HEK293 (cell line): ENCODE measurements at regions not wholly inside any gene's neighbourhood (a gene's known extent, or its start where the extent isn't known, plus 50 kb on each side); places are given as distances from the start of the nearest gene placed in this dataset.

Source experiments
- CTCF ChIA-PET: fragments of 350-600 bp; formaldehyde crosslinking; extraction: SDS; loops from one replicate; lab custom pipeline; 2021; ENCODE audit warnings: antibody characterized with exemption; lab: Yijun Ruan, JAX
- POLR2A ChIA-PET: fragments of 300-600 bp; formaldehyde crosslinking; extraction: SDS; loops from one replicate; lab custom pipeline; 2020; ENCODE audit warnings: antibody characterized with exemption, inconsistent platforms; lab: Yijun Ruan, JAX
- H3K27ac ChIP-seq: fragments of 200-500 bp; sonication (Bioruptor generic); 2 replicates; pipeline ENCODE4 v1.5.1; 2014; ENCODE audit warnings: low read depth, low read length, control low read depth, inconsistent platforms; ENCODE audit errors: extremely low read depth
- H3K36me3 ChIP-seq, 2 experiments: fragments of 200-500 bp in 1 of 2; sonication (Bioruptor generic) in 1 of 2; 1 replicate in 1 of 2; 2 replicates in 1 of 2; pipeline ENCODE4 v1.5.1; 2014 to 2017; ENCODE audit warnings: inconsistent platforms in 2 of 2, low read length in 2 of 2; ENCODE audit not compliant: control insufficient read depth in 2 of 2, insufficient read depth in 1 of 2
- H3K4me1 ChIP-seq: fragments of 200-500 bp; sonication (Bioruptor generic); 2 replicates; pipeline ENCODE4 v1.5.1; 2014; ENCODE audit warnings: mild to moderate bottlenecking, low read length, inconsistent platforms; ENCODE audit not compliant: control insufficient read depth, insufficient read depth
- H3K4me3 ChIP-seq: 2 replicates; pipeline ENCODE4 v1.5.1; 2011; ENCODE audit warnings: low read depth, mild to moderate bottlenecking, control low read depth, low read length, moderate library complexity
- H3K9me3 ChIP-seq: fragments of 200-500 bp; sonication (Bioruptor generic); 2 replicates; pipeline ENCODE4 v1.5.1; 2014; ENCODE audit warnings: low read depth, low read length, inconsistent platforms; ENCODE audit not compliant: control insufficient read depth, insufficient read depth
- BCL11B ChIP-seq: fragments of 450-650 bp; formaldehyde crosslinking; IDR thresholded peaks from 2 replicates; pipeline ENCODE4 v1.5.1; 2016; ENCODE audit warnings: low read depth, missing biosample characterization, missing genetic modification characterization
- EGR2 ChIP-seq: fragments of 450-650 bp; formaldehyde crosslinking; IDR thresholded peaks from 2 replicates; pipeline ENCODE4 v1.5.1; 2016; ENCODE audit warnings: low read depth, missing biosample characterization, missing genetic modification characterization
- MZF1 ChIP-seq: fragments of 450-650 bp; formaldehyde crosslinking; IDR thresholded peaks from 2 replicates; pipeline ENCODE4 v1.5.1; 2017; ENCODE audit warnings: missing biosample characterization, missing genetic modification characterization, borderline replicate concordance
- PATZ1 ChIP-seq: fragments of 450-650 bp; formaldehyde crosslinking; IDR thresholded peaks from 2 replicates; pipeline ENCODE4 v1.5.1; 2016; ENCODE audit warnings: missing biosample characterization, missing genetic modification characterization
- SCRT2 ChIP-seq: fragments of 450-650 bp; formaldehyde crosslinking; IDR thresholded peaks from 2 replicates; pipeline ENCODE4 v1.5.1; 2016; ENCODE audit warnings: missing biosample characterization, missing genetic modification characterization
- SP2 ChIP-seq: fragments of 450-650 bp; formaldehyde crosslinking; IDR thresholded peaks from 2 replicates; pipeline ENCODE4 v1.5.1; 2016; ENCODE audit warnings: missing biosample characterization, missing genetic modification characterization
- WT1 ChIP-seq: fragments of 450-650 bp; formaldehyde crosslinking; IDR thresholded peaks from 2 replicates; pipeline ENCODE4 v1.5.1; 2016; ENCODE audit warnings: missing biosample characterization, missing genetic modification characterization
- ZBTB17 ChIP-seq: fragments of 450-650 bp; formaldehyde crosslinking; IDR thresholded peaks from 2 replicates; pipeline ENCODE4 v1.5.1; 2016; ENCODE audit warnings: missing biosample characterization, missing genetic modification characterization
- ZFP37 ChIP-seq: fragments of 450-650 bp; formaldehyde crosslinking; IDR thresholded peaks from 2 replicates; pipeline ENCODE4 v1.5.1; 2016; ENCODE audit warnings: missing biosample characterization, missing genetic modification characterization
- ZNF10 ChIP-seq: fragments of 450-650 bp; formaldehyde crosslinking; IDR thresholded peaks from 2 replicates; pipeline ENCODE4 v1.5.1; 2017; ENCODE audit warnings: missing biosample characterization, missing genetic modification characterization
- ZNF121 ChIP-seq: fragments of 450-650 bp; formaldehyde crosslinking; IDR thresholded peaks from 2 replicates; pipeline ENCODE4 v1.5.1; 2016; ENCODE audit warnings: missing biosample characterization, missing genetic modification characterization
- ZNF221 ChIP-seq: fragments of 450-650 bp; formaldehyde crosslinking; IDR thresholded peaks from 2 replicates; pipeline ENCODE4 v1.5.1; 2017; ENCODE audit warnings: missing biosample characterization, missing genetic modification characterization, borderline replicate concordance
- ZNF302 ChIP-seq: fragments of 450-650 bp; formaldehyde crosslinking; IDR thresholded peaks from 2 replicates; pipeline ENCODE4 v1.5.1; 2016; ENCODE audit warnings: missing biosample characterization, missing genetic modification characterization, low read depth
- ZNF391 ChIP-seq: fragments of 450-650 bp; formaldehyde crosslinking; IDR thresholded peaks from 2 replicates; pipeline ENCODE4 v1.5.1; 2016; ENCODE audit warnings: low read depth, missing biosample characterization, missing genetic modification characterization, borderline replicate concordance
- ZNF423 ChIP-seq: fragments of 450-650 bp; formaldehyde crosslinking; IDR thresholded peaks from 2 replicates; pipeline ENCODE4 v1.5.1; 2016; ENCODE audit warnings: missing biosample characterization, missing genetic modification characterization
- ZNF449 ChIP-seq: fragments of 450-650 bp; formaldehyde crosslinking; IDR thresholded peaks from 2 replicates; pipeline ENCODE4 v1.5.1; 2017; ENCODE audit warnings: missing biosample characterization, mild to moderate bottlenecking, missing genetic modification characterization, moderate library complexity
- ZNF549 ChIP-seq: fragments of 450-650 bp; IDR thresholded peaks from 2 replicates; pipeline ENCODE4 v1.5.1; 2018; ENCODE audit warnings: missing biosample characterization, missing genetic modification characterization, mild to moderate bottlenecking, inconsistent platforms, moderate library complexity
- ZNF561 ChIP-seq: fragments of 450-650 bp; IDR thresholded peaks from 2 replicates; pipeline ENCODE4 v1.5.1; 2018; ENCODE audit warnings: missing biosample characterization, missing genetic modification characterization, borderline replicate concordance
- ZNF624 ChIP-seq: fragments of 450-650 bp; formaldehyde crosslinking; IDR thresholded peaks from 2 replicates; pipeline ENCODE4 v1.5.1; 2017; ENCODE audit warnings: missing biosample characterization, missing genetic modification characterization
- ZNF701 ChIP-seq: fragments of 450-650 bp; formaldehyde crosslinking; IDR thresholded peaks from 2 replicates; pipeline ENCODE4 v1.5.1; 2016; ENCODE audit warnings: missing biosample characterization, missing genetic modification characterization
- ZNF747 ChIP-seq: fragments of 450-650 bp; formaldehyde crosslinking; IDR thresholded peaks from 2 replicates; pipeline ENCODE4 v1.5.1; 2016; ENCODE audit warnings: missing biosample characterization, missing genetic modification characterization
- ZNF843 ChIP-seq: fragments of 450-650 bp; formaldehyde crosslinking; IDR thresholded peaks from 2 replicates; pipeline ENCODE4 v1.5.1; 2016; ENCODE audit warnings: missing biosample characterization, missing genetic modification characterization
- TF ChIP-seq, protein P1 (sequence below): fragments of 450-650 bp; IDR thresholded peaks from 2 replicates; pipeline ENCODE4 v1.5.1; 2018; ENCODE audit warnings: missing biosample characterization, mild to moderate bottlenecking, missing genetic modification characterization
- TF ChIP-seq, protein P2 (sequence below): fragments of 450-650 bp; formaldehyde crosslinking; IDR thresholded peaks from 2 replicates; pipeline ENCODE4; 2016; ENCODE audit warnings: missing biosample characterization, missing genetic modification characterization

GRCh38 chr6:112839525-112839961 is 492.4 kb downstream of the RFPL4B start:
- TF ChIP-seq ZFP37 (tag by site-specific recombination) (no peak), BCL11B (no peak), ZNF10 (no peak), ZNF843 (no peak)
- H3K9me3 ChIP-seq = no peaks in the 10 kb centered on the region
- H3K4me1 ChIP-seq = no peaks in the 10 kb centered on the region
- no peaks in the 10 kb centered on the region for H3K36me3 ChIP-seq
- POLR2A ChIA-PET = interaction anchor here (0.6 to 1.2 kb wide), 2 partner anchors 17 to 48 kb away, joined by 3 to 4 read pairs; no protein-coding TSS in a partner anchor
- H3K27ac ChIP-seq = no peak overlapping the region
- CTCF ChIA-PET = no interaction called here
- H3K4me3 ChIP-seq = no peak overlapping the region

DNA sequence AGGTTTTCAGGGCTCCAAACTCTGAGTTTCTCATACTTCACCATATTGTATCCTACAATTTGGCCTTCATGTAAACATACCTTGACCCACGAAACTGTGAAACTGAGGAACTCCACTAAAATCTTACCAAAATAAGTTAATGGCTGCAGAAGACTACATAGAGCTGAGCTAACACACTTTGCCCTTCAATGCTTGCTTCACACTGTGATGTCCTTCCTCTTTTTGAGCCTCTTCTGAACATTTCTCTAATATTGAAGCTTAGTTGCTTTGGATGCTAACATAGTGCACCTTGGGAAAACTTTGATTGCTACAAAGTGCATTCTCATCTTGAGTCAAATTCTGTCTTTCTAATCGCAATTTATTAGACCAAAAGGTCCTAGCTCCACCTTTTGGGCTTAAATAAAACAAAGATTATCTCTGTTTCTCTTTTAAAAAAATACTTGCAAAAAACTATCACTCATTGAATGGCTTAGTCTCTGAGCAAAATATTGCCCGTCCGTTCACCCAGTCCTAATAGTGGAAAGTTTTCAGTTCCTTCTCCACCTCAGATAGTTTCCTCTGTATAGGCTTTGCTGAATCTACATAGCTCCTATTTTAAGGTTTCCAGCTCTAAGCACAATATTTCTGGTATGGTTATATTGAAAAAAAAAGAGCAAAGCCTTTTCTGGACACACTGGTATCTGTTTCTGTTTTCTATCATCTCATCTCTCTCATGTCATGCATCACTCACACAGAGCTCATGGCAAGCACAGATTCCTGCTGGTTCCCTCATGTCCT is 494.6 kb downstream of the RFPL4B start:
- TF ChIP-seq, protein P1, sequence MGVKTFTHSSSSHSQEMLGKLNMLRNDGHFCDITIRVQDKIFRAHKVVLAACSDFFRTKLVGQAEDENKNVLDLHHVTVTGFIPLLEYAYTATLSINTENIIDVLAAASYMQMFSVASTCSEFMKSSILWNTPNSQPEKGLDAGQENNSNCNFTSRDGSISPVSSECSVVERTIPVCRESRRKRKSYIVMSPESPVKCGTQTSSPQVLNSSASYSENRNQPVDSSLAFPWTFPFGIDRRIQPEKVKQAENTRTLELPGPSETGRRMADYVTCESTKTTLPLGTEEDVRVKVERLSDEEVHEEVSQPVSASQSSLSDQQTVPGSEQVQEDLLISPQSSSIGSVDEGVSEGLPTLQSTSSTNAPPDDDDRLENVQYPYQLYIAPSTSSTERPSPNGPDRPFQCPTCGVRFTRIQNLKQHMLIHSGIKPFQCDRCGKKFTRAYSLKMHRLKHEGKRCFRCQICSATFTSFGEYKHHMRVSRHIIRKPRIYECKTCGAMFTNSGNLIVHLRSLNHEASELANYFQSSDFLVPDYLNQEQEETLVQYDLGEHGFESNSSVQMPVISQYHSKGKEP = no peak
- TF ChIP-seq ZNF843 (no peak), ZNF302 (tag by site-specific recombination) (no peak), ZNF561 (no peak), ZNF747 (tag by site-specific recombination) (no peak), SP2 (tag by site-specific recombination) (no peak), WT1 (tag by site-specific recombination) (no peak), ZBTB17 (no peak), ZNF391 (tag by site-specific recombination) (no peak), ZNF221 (no peak), ZNF121 (tag by site-specific recombination) (no peak), SCRT2 (tag by site-specific recombination) (no peak), ZNF624 (tag by site-specific recombination) (no peak), ZNF449 (no peak), ZNF423 (tag by site-specific recombination) (no peak)
- TF ChIP-seq, protein P2, sequence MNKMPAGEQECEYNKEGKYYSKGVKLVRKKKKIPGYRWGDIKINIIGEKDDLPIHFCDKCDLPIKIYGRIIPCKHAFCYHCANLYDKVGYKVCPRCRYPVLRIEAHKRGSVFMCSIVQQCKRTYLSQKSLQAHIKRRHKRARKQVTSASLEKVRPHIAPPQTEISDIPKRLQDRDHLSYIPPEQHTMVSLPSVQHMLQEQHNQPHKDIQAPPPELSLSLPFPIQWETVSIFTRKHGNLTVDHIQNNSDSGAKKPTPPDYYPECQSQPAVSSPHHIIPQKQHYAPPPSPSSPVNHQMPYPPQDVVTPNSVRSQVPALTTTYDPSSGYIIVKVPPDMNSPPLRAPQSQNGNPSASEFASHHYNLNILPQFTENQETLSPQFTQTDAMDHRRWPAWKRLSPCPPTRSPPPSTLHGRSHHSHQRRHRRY (tag by site-specific recombination) = no peak
- H3K27ac ChIP-seq = no peak overlapping the region
- ChIA-PET POLR2A (no interaction called here), CTCF (interaction anchor here (1.5 kb wide), 1 partner anchor 14 kb away, joined by 7 read pairs; no protein-coding TSS in a partner anchor)
- no peaks in the 10 kb centered on the region for H3K4me1 ChIP-seq
- H3K9me3 ChIP-seq = no peaks in the 10 kb centered on the region
- H3K4me3 ChIP-seq = no peak overlapping the region
- H3K36me3 ChIP-seq = no peaks in the 10 kb centered on the region

DNA sequence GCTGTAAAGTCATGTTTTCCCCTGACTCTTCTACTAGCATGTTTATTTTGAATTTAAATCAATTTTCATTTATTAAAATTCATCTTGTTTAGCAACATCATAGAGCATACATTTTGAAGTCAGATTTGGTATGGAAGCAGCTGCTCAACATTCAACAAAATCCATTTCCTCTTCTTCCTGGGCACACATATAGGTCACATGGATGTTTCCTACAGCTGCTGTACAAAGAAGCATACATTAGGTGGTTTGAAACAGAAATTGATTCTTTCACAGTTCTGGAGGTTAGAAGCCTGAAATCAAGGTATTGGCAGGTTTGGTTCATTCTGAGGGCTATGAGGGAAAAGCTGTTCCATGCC is 495.2 kb downstream of the RFPL4B start:
- no peaks in the 10 kb centered on the region for H3K9me3 ChIP-seq
- no peaks in the 10 kb centered on the region for H3K4me1 ChIP-seq
- POLR2A ChIA-PET = no interaction called here
- no peaks in the 10 kb centered on the region for H3K36me3 ChIP-seq
- no peak overlapping the region for H3K4me3 ChIP-seq
- CTCF ChIA-PET = interaction anchor here (1.5 kb wide), 1 partner anchor 15 kb away, joined by 7 read pairs; no protein-coding TSS in a partner anchor
- H3K27ac ChIP-seq = no peak overlapping the region
- TF ChIP-seq ZNF549 (no peak), EGR2 (tag by site-specific recombination) (no peak), PATZ1 (no peak), ZNF701 (tag by site-specific recombination) (no peak), BCL11B (no peak), MZF1 (no peak), ZNF10 (no peak)
